IMR-90 (cell line): ENCODE measurements at regions not wholly inside any gene's neighbourhood (a gene's known extent, or its start where the extent isn't known, plus 50 kb on each side); places are given as distances from the start of the nearest gene placed in this dataset.

ENCODE experiments used
- ATAC-seq: fragments of 200-7000 bp; cut with Tn5 transposase; 2 replicates; pipeline ENCODE4 v1.9.1; 2020; ENCODE audit warnings: low read depth, mild to moderate bottlenecking, moderate library complexity
- BruUV-seq: library from RNA; stranded (reverse); fragments of 400-500 nt; replicated peaks from 2 replicates; lab custom pipeline; 2021; lab: Mats Ljungman, UMichigan
- CTCF ChIA-PET: fragments of 300-600 bp; formaldehyde crosslinking; extraction: SDS; loops from one replicate; lab custom pipeline; 2021; ENCODE audit warnings: antibody characterized with exemption; lab: Yijun Ruan, JAX
- POLR2A ChIA-PET: fragments of 300-600 bp; sonication (Branson Sonifier 250); formaldehyde crosslinking; loops from one replicate; lab custom pipeline; 2022; ENCODE audit warnings: antibody characterized with exemption; ENCODE audit not compliant: unreplicated experiment; lab: Charles Lee
- DNase-seq: peaks from one replicate; pipeline ENCODE4 v3.0.0; 2013
- H2AFZ ChIP-seq: replicated peaks from 2 replicates; pipeline ENCODE3; 2013; ENCODE audit warnings: low read length, mild to moderate bottlenecking; ENCODE audit not compliant: poor library complexity
- H2AK5ac ChIP-seq: 2 replicates; pipeline ENCODE4 v1.6.1; 2013; ENCODE audit warnings: low read depth, low read length, inconsistent platforms
- H2AK9ac ChIP-seq: replicated peaks from 2 replicates; pipeline ENCODE3; 2013; ENCODE audit warnings: mild to moderate bottlenecking, low read depth, low read length, moderate library complexity; ENCODE audit not compliant: poor library complexity
- H2BK120ac ChIP-seq: 2 replicates; pipeline ENCODE4 v1.6.1; 2013; ENCODE audit warnings: low read depth, low read length, inconsistent platforms
- H2BK15ac ChIP-seq: 3 replicates; pipeline ENCODE4 v1.6.1; 2013; ENCODE audit warnings: low read depth, low read length, inconsistent platforms
- H2BK20ac ChIP-seq: 2 replicates; pipeline ENCODE4 v1.6.1; 2013; ENCODE audit warnings: low read depth, mild to moderate bottlenecking, inconsistent platforms, low read length, moderate library complexity
- H2BK5ac ChIP-seq: 2 replicates; pipeline ENCODE4 v1.6.1; 2013; ENCODE audit warnings: mild to moderate bottlenecking, low read depth, low read length, inconsistent platforms; ENCODE audit not compliant: poor library complexity, severe bottlenecking
- H3K14ac ChIP-seq: replicated peaks from 2 replicates; pipeline ENCODE4 v1.6.1; 2013; ENCODE audit warnings: low read depth, low read length, inconsistent platforms
- H3K18ac ChIP-seq: 2 replicates; pipeline ENCODE4 v1.6.1; 2013; ENCODE audit warnings: low read depth, low read length, control low read depth
- H3K23ac ChIP-seq: 2 replicates; pipeline ENCODE4 v1.6.1; 2013; ENCODE audit warnings: low read depth, low read length, inconsistent platforms
- H3K27ac ChIP-seq: 2 replicates; pipeline ENCODE4 v1.5.1; 2013; ENCODE audit warnings: mild to moderate bottlenecking, control low read depth, low read length; ENCODE audit not compliant: insufficient read depth
- H3K27me3 ChIP-seq: 2 replicates; pipeline ENCODE4 v1.6.1; 2013; ENCODE audit warnings: low read length; ENCODE audit not compliant: control insufficient read depth, insufficient read depth
- H3K36me3 ChIP-seq: 2 replicates; pipeline ENCODE4 v1.6.1; 2013; ENCODE audit warnings: low read length, mixed read lengths; ENCODE audit not compliant: control insufficient read depth, insufficient read depth
- H3K4ac ChIP-seq: 2 replicates; pipeline ENCODE4 v1.6.1; 2013; ENCODE audit warnings: low read depth, low read length, inconsistent platforms
- H3K4me1 ChIP-seq: 2 replicates; pipeline ENCODE4 v1.6.1; 2013; ENCODE audit warnings: low read length, mixed read lengths; ENCODE audit not compliant: control insufficient read depth, insufficient read depth
- H3K4me2 ChIP-seq: 2 replicates; pipeline ENCODE4 v1.6.1; 2013; ENCODE audit warnings: low read depth, mild to moderate bottlenecking, control low read depth, low read length, moderate library complexity
- H3K4me3 ChIP-seq: 2 replicates; pipeline ENCODE4 v1.5.1; 2013; ENCODE audit warnings: low read depth, mild to moderate bottlenecking, control low read depth, low read length, moderate library complexity; ENCODE audit not compliant: insufficient read depth
- H3K56ac ChIP-seq: 2 replicates; pipeline ENCODE4 v1.6.1; 2013; ENCODE audit warnings: low read length, inconsistent platforms; ENCODE audit not compliant: insufficient read depth; ENCODE audit errors: extremely low read depth
- H3K79me1 ChIP-seq, 2 experiments: 2 replicates each; pipeline ENCODE4 v1.6.1; 2013; ENCODE audit warnings: low read length in 2 of 2, inconsistent platforms in 1 of 2, low read depth in 1 of 2
- H3K9ac ChIP-seq: 2 replicates; pipeline ENCODE4 v1.6.1; 2013; ENCODE audit warnings: low read depth, low read length, control low read depth
- H3K9me1 ChIP-seq: 2 replicates; pipeline ENCODE4 v1.6.1; 2013; ENCODE audit warnings: low read length, inconsistent platforms; ENCODE audit not compliant: insufficient read depth
- H3K9me3 ChIP-seq: 2 replicates; pipeline ENCODE4 v1.6.1; 2013; ENCODE audit warnings: low read length; ENCODE audit not compliant: control insufficient read depth, insufficient read depth
- H4K20me1 ChIP-seq: 2 replicates; pipeline ENCODE4 v1.6.1; 2013; ENCODE audit warnings: low read length, inconsistent platforms; ENCODE audit not compliant: insufficient read depth
- H4K5ac ChIP-seq: 2 replicates; pipeline ENCODE4 v1.6.1; 2013; ENCODE audit warnings: mild to moderate bottlenecking, low read depth, low read length, control low read depth
- H4K8ac ChIP-seq, 2 experiments: 2 replicates each; pipeline ENCODE4 v1.6.1; 2013; ENCODE audit warnings: low read depth in 2 of 2, low read length in 2 of 2, control low read depth in 1 of 2, inconsistent platforms in 1 of 2
- H4K91ac ChIP-seq: 2 replicates; pipeline ENCODE4 v1.6.1; 2013; ENCODE audit warnings: low read depth, low read length, inconsistent platforms; ENCODE audit not compliant: insufficient read depth
- BHLHE40 ChIP-seq: fragments of 150-350 bp; IDR thresholded peaks from 2 replicates; pipeline ENCODE4 v1.6.1; 2016; ENCODE audit warnings: mild to moderate bottlenecking, low read depth, low read length
- CEBPB ChIP-seq: IDR thresholded peaks from 2 replicates; pipeline ENCODE4 v1.6.1; 2012; ENCODE audit warnings: low read depth, low read length, improper control_type of control experiment
- CHD1 ChIP-seq: IDR thresholded peaks from 2 replicates; pipeline ENCODE4 v1.6.1; 2012; ENCODE audit warnings: low read depth, low read length, improper control_type of control experiment
- CTCF ChIP-seq: conservative IDR thresholded peaks from 2 replicates; pipeline ENCODE4 v1.5.1; 2012; ENCODE audit warnings: mild to moderate bottlenecking, low read depth, low read length, improper control_type of control experiment
- ELK1 ChIP-seq: fragments of 150-350 bp; IDR thresholded peaks from 2 replicates; pipeline ENCODE4 v1.6.1; 2016; ENCODE audit warnings: low read depth, mild to moderate bottlenecking, low read length, moderate library complexity, borderline replicate concordance
- FOS ChIP-seq: fragments of 150-350 bp; IDR thresholded peaks from 2 replicates; pipeline ENCODE4 v1.6.1; 2016; ENCODE audit warnings: low read depth, low read length
- MAZ ChIP-seq: IDR thresholded peaks from 2 replicates; pipeline ENCODE4 v1.6.1; 2012; ENCODE audit warnings: low read depth, mild to moderate bottlenecking, low read length, improper control_type of control experiment, moderate library complexity, borderline replicate concordance
- MXI1 ChIP-seq: IDR thresholded peaks from 2 replicates; pipeline ENCODE4 v1.6.1; 2012; ENCODE audit warnings: low read depth, mild to moderate bottlenecking, low read length, moderate library complexity, borderline replicate concordance
- NFE2L2 ChIP-seq: fragments of 150-350 bp; IDR thresholded peaks from 2 replicates; pipeline ENCODE4 v1.6.1; 2016; ENCODE audit warnings: low read depth, mild to moderate bottlenecking, low read length
- POLR2A ChIP-seq: IDR thresholded peaks from 2 replicates; pipeline ENCODE4 v1.6.1; 2012; ENCODE audit warnings: mild to moderate bottlenecking, low read depth, low read length
- RAD21 ChIP-seq: IDR thresholded peaks from 2 replicates; pipeline ENCODE4 v1.6.1; 2012; ENCODE audit warnings: low read length, improper control_type of control experiment
- RCOR1 ChIP-seq: IDR thresholded peaks from 2 replicates; pipeline ENCODE4 v1.6.1; 2012; ENCODE audit warnings: mild to moderate bottlenecking, low read length, improper control_type of control experiment; ENCODE audit not compliant: insufficient replicate concordance
- RFX5 ChIP-seq: IDR thresholded peaks from 2 replicates; pipeline ENCODE4 v1.8.0; 2012; ENCODE audit warnings: low read depth, mild to moderate bottlenecking, low read length, moderate library complexity
- WGBS, 2 experiments: methylation state at CpG; one replicate each; pipeline versions ENCODE4 v1.1.5 to v1.1.7; 2013; ENCODE audit warnings: missing lambda C conversion rate in 2 of 2; ENCODE audit not compliant: insufficient read length in 1 of 2; ENCODE audit errors: extremely low coverage in 2 of 2; 5-methylcytosine and 5-hydroxymethylcytosine counted together
- dilution Hi-C: fragments of 300-500 bp; cut with HindIII; formaldehyde crosslinking; loops from one replicate; pipeline ENCODE4 v1.14.3; 2018; ENCODE audit warnings: low sequenced_read_pairs; ENCODE audit not compliant: unreplicated experiment
- in situ Hi-C: fragments of 300-500 bp; cut with MboI; formaldehyde crosslinking; loops from 3 replicates; pipeline ENCODE4 v1.14.3; 2019; ENCODE audit warnings: low sequenced_read_pairs, inconsistent platforms, mixed read lengths
- intact Hi-C: fragments of 100-400 bp; cut with micrococcal nuclease; formaldehyde crosslinking; loops from 2 replicates; pipeline ENCODE4 v1.10.0; 2022

- Histone ChIP-seq H2BK120ac (no peak overlapping the region; the same call in 1 of the 2 replicates), H2BK5ac (no peak overlapping the region), H3K4ac (no peak overlapping the region), H2BK15ac (no peak overlapping the region), H3K18ac (no peak overlapping the region), H4K91ac (peak overlapping the region; percentile 13; the same call in 1 of the 2 replicates), H3K56ac (no peak overlapping the region), H3K14ac (no peak overlapping the region), H2AFZ (peak overlapping the region; percentile 17), H3K4me2 (no peak overlapping the region), H3K36me3 (no peaks in the 10 kb centered on the region), H3K9me1 (no peaks in the 10 kb centered on the region; the same call in 1 of the 2 replicates), H2AK5ac (0 out of 2 replicates have a peak overlapping the region, but pooled peaks have one; percentile 4), H3K27me3 (no peaks in the 10 kb centered on the region), H2BK20ac (no peak overlapping the region), H4K8ac (no peak overlapping the region), H3K4me1 (peaks cover 1% of the 10 kb centered on the region; the same call in 1 of the 2 replicates), H4K20me1 (no peaks in the 10 kb centered on the region), H3K9me3 (no peaks in the 10 kb centered on the region), H3K23ac (no peak overlapping the region), H2AK9ac (no peak overlapping the region), H3K79me1 (no peaks in the 10 kb centered on the region), H3K9ac (no peak overlapping the region), H4K5ac (no peak overlapping the region), H3K4me3 (no peak overlapping the region), H3K27ac (no peak overlapping the region)
- ChIA-PET CTCF (no interaction called here), POLR2A (no interaction called here)
- in situ Hi-C loops, result no loop called here
- intact Hi-C loops, result no loop called here
- 86% methylated on average over 13 of the region's 24 CpGs; no CpG with 5 or more reads in 1 of the 2 experiments for WGBS, 2 experiments
- DNase-seq, result no peak
- no TSS peak for BruUV-seq
- dilution Hi-C loops, result no loop called here
- ATAC-seq, result no peak
- TF ChIP-seq POLR2A (no peak), CTCF (no peak), MXI1 (no peak), BHLHE40 (no peak), RCOR1 (no peak), CEBPB (no peak), RAD21 (no peak), CHD1 (no peak), MAZ (no peak), NFE2L2 (no peak), ELK1 (no peak), FOS (no peak), RFX5 (no peak)
Observed at GRCh38 chr3:66582721-66583423, 82.0 kb upstream of the LRIG1 start.
